H9 (cell line): ENCODE measurements at regions not wholly inside any gene's neighbourhood (a gene's known extent, or its start where the extent isn't known, plus 50 kb on each side); places are given as distances from the start of the nearest gene placed in this dataset.

Experiments used
- DNase-seq: peaks from one replicate; pipeline ENCODE4 v3.0.0-alpha.2; 2017
- H2AFZ ChIP-seq: one replicate; pipeline ENCODE4 v1.6.1; 2013; ENCODE audit warnings: mild to moderate bottlenecking, low read length, control low read depth, moderate library complexity
- H2AK5ac ChIP-seq: 2 replicates; pipeline ENCODE4 v1.6.1; 2013; ENCODE audit warnings: low read length, control low read depth, mixed read lengths; ENCODE audit not compliant: insufficient read length
- H2BK120ac ChIP-seq: one replicate; pipeline ENCODE4 v1.6.1; 2013; ENCODE audit warnings: low read depth, mild to moderate bottlenecking, low read length, control low read depth, inconsistent platforms; ENCODE audit not compliant: poor library complexity, severe bottlenecking
- H2BK12ac ChIP-seq: 2 replicates; pipeline ENCODE4 v1.6.1; 2013; ENCODE audit warnings: low read length, control low read depth, mixed read lengths, low read depth; ENCODE audit not compliant: insufficient read length
- H2BK15ac ChIP-seq: 2 replicates; pipeline ENCODE4 v1.6.1; 2013; ENCODE audit warnings: low read depth, low read length, control low read depth
- H2BK20ac ChIP-seq: one replicate; pipeline ENCODE4 v1.6.1; 2013; ENCODE audit warnings: low read depth, mild to moderate bottlenecking, low read length, control low read depth, inconsistent platforms; ENCODE audit not compliant: poor library complexity, severe bottlenecking
- H2BK5ac ChIP-seq: 2 replicates; pipeline ENCODE4 v1.6.1; 2013; ENCODE audit warnings: low read length, control low read depth, mixed read lengths; ENCODE audit not compliant: insufficient read length
- H3K14ac ChIP-seq: 2 replicates; pipeline ENCODE4 v1.6.1; 2013; ENCODE audit warnings: low read length, control low read depth; ENCODE audit not compliant: insufficient read depth
- H3K18ac ChIP-seq: 2 replicates; pipeline ENCODE4 v1.6.1; 2013; ENCODE audit warnings: low read depth, mild to moderate bottlenecking, mixed read lengths, low read length, control low read depth; ENCODE audit not compliant: insufficient read length
- H3K23ac ChIP-seq: 2 replicates; pipeline ENCODE4 v1.6.1; 2013; ENCODE audit warnings: low read length, control low read depth, mixed read lengths, low read depth; ENCODE audit not compliant: insufficient read length
- H3K23me2 ChIP-seq: 2 replicates; pipeline ENCODE4 v1.6.1; 2013; ENCODE audit warnings: low read depth, mild to moderate bottlenecking, mixed read lengths, low read length, control low read depth; ENCODE audit not compliant: insufficient read length, poor library complexity, severe bottlenecking
- H3K27ac ChIP-seq: 2 replicates; pipeline ENCODE4 v1.5.1; 2013; ENCODE audit warnings: low read length, control low read depth, mixed read lengths, low read depth; ENCODE audit not compliant: insufficient read length
- H3K27me3 ChIP-seq: 2 replicates; pipeline ENCODE4 v1.6.1; 2013; ENCODE audit warnings: low read length, control low read depth, inconsistent platforms; ENCODE audit not compliant: insufficient read depth
- H3K4ac ChIP-seq: 2 replicates; pipeline ENCODE4 v1.6.1; 2013; ENCODE audit warnings: low read depth, mild to moderate bottlenecking, control low read depth, inconsistent platforms, low read length, moderate library complexity
- H3K4me1 ChIP-seq: 2 replicates; pipeline ENCODE4 v1.6.1; 2013; ENCODE audit warnings: low read length, control low read depth, inconsistent platforms; ENCODE audit not compliant: insufficient read depth
- H3K4me2 ChIP-seq: 2 replicates; pipeline ENCODE4 v1.6.1; 2013; ENCODE audit warnings: low read length, control low read depth, mixed read lengths; ENCODE audit not compliant: insufficient read length, insufficient read depth
- H3K56ac ChIP-seq: 2 replicates; pipeline ENCODE4 v1.6.1; 2013; ENCODE audit warnings: low read depth, mild to moderate bottlenecking, mixed read lengths, low read length, control low read depth; ENCODE audit not compliant: insufficient read length
- H3K79me1 ChIP-seq: 2 replicates; pipeline ENCODE4 v1.6.1; 2013; ENCODE audit warnings: low read depth, mild to moderate bottlenecking, moderate library complexity, low read length, control low read depth, inconsistent platforms; ENCODE audit not compliant: insufficient read depth, poor library complexity, severe bottlenecking
- H3K79me2 ChIP-seq: 2 replicates; pipeline ENCODE4 v1.6.1; 2013; ENCODE audit warnings: low read length, control low read depth, inconsistent platforms; ENCODE audit not compliant: insufficient read depth
- H3K9ac ChIP-seq: 2 replicates; pipeline ENCODE4 v1.6.1; 2013; ENCODE audit warnings: low read length, control low read depth, mixed read lengths; ENCODE audit not compliant: insufficient read length; ENCODE audit errors: extremely low read depth
- H3K9me3 ChIP-seq: one replicate; pipeline ENCODE4 v1.6.1; 2013; ENCODE audit warnings: low read depth, low read length, inconsistent platforms; ENCODE audit not compliant: control insufficient read depth
- H3T11ph ChIP-seq: one replicate; pipeline ENCODE4 v1.6.1; 2013; ENCODE audit warnings: mild to moderate bottlenecking, low read length, control low read depth, inconsistent platforms
- H4K20me1 ChIP-seq: one replicate; pipeline ENCODE4 v1.6.1; 2013; ENCODE audit not compliant: control insufficient read depth, insufficient read length, insufficient read depth
- H4K5ac ChIP-seq: 2 replicates; pipeline ENCODE4 v1.6.1; 2013; ENCODE audit warnings: low read depth, mild to moderate bottlenecking, mixed read lengths, low read length, control low read depth; ENCODE audit not compliant: insufficient read length
- H4K8ac ChIP-seq: replicated peaks from 2 replicates; pipeline ENCODE4 v1.6.1; 2013; ENCODE audit warnings: low read length, control low read depth, mixed read lengths, low read depth; ENCODE audit not compliant: insufficient read length
- H4K91ac ChIP-seq: 2 replicates; pipeline ENCODE4 v1.6.1; 2013; ENCODE audit warnings: low read depth, mild to moderate bottlenecking, moderate library complexity, mixed read lengths, low read length, control low read depth; ENCODE audit not compliant: insufficient read length
- H3K27ac Mint-ChIP-seq, 3 experiments: 2 replicates in 2 of 3; 3 replicates in 1 of 3; pipeline ENCODE4 v1.8.0; 2020 to 2021; ENCODE audit warnings: mixed read lengths in 3 of 3, mild to moderate bottlenecking in 1 of 3, moderate library complexity in 1 of 3
- H3K27me3 Mint-ChIP-seq: 2 replicates; pipeline ENCODE4 v1.8.0; 2021; ENCODE audit warnings: low read depth, mild to moderate bottlenecking, moderate library complexity, mixed read lengths
- H3K36me3 Mint-ChIP-seq, 3 experiments: 2 replicates in 2 of 3; 3 replicates in 1 of 3; pipeline ENCODE4 v1.8.0; 2020 to 2021; ENCODE audit warnings: low read depth in 3 of 3, mixed read lengths in 3 of 3; ENCODE audit not compliant: insufficient read depth in 1 of 3
- H3K4me1 Mint-ChIP-seq, 2 experiments: 2 replicates each; pipeline ENCODE4 v1.8.0; 2020; ENCODE audit warnings: mixed read lengths in 2 of 2
- H3K4me3 Mint-ChIP-seq, 2 experiments: 2 replicates in 1 of 2; 3 replicates in 1 of 2; pipeline ENCODE4 v1.8.0; 2020 to 2021; ENCODE audit warnings: mild to moderate bottlenecking in 2 of 2, mixed read lengths in 2 of 2, moderate library complexity in 1 of 2
- H3K9me3 Mint-ChIP-seq, 2 experiments: 2 replicates in 1 of 2; 3 replicates in 1 of 2; pipeline ENCODE4 v1.8.0; 2020; ENCODE audit warnings: mild to moderate bottlenecking in 2 of 2, mixed read lengths in 2 of 2, moderate library complexity in 1 of 2
- WGBS: extraction: QIAGEN DNeasy Blood & Tissue Kit; methylation state at CpG from one replicate; pipeline ENCODE4 v1.1.7; 2013; ENCODE audit warnings: missing lambda C conversion rate, low lambda C conversion rate, mixed read lengths; ENCODE audit not compliant: insufficient read length; ENCODE audit errors: extremely low coverage; 5-methylcytosine and 5-hydroxymethylcytosine counted together
- TF ChIP-seq, protein P1 (sequence below): fragments of 200-600 bp; sonication (generic); conservative IDR thresholded peaks from 3 replicates; pipeline ENCODE4 v1.8.0; 2021; ENCODE audit warnings: antibody characterized with exemption, mild to moderate bottlenecking

DNA sequence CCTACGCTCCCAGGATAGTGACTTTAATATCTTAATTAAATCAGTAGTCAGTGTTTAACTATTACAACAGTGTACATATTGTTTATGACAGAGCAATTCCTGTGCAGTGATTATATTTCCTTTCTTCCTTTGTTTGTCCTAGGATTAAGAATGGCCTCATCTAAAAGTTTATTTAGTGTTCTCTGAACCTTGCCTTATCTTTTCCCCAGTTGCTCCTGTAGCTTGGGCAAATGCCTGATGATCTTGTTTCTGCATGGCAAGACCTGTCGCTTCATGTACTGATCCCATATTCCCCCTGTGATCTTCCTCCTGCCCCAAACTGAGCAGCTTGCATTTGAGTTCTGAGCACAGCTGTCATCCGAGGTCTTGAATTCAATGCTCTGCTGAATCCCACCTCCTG is 69.1 kb upstream of the STUM start:
- Histone ChIP-seq H3K56ac (no peak overlapping the region), H2BK12ac (no peak overlapping the region), H4K5ac (no peak overlapping the region), H2AK5ac (no peak overlapping the region), H3K9me3 (no peaks in the 10 kb centered on the region), H3K23me2 (no peaks in the 10 kb centered on the region), H2BK15ac (no peak overlapping the region), H2BK120ac (no peak overlapping the region), H2AFZ (no peak overlapping the region), H3K18ac (no peak overlapping the region), H3K9ac (no peak overlapping the region), H3K27ac (no peak overlapping the region), H3K23ac (no peak overlapping the region), H3K14ac (no peak overlapping the region), H3K79me1 (no peaks in the 10 kb centered on the region), H4K8ac (no peak overlapping the region), H3K4ac (no peak overlapping the region), H3K27me3 (no peaks in the 10 kb centered on the region), H4K91ac (no peak overlapping the region), H4K20me1 (no peaks in the 10 kb centered on the region), H3T11ph (no peak overlapping the region), H3K4me2 (no peak overlapping the region), H3K4me1 (0 out of 2 replicates have a peak, but pooled peaks cover 2% of the 10 kb centered on the region), H2BK20ac (no peak overlapping the region), H3K79me2 (no peaks in the 10 kb centered on the region), H2BK5ac (no peak overlapping the region)
- TF ChIP-seq, protein P1, sequence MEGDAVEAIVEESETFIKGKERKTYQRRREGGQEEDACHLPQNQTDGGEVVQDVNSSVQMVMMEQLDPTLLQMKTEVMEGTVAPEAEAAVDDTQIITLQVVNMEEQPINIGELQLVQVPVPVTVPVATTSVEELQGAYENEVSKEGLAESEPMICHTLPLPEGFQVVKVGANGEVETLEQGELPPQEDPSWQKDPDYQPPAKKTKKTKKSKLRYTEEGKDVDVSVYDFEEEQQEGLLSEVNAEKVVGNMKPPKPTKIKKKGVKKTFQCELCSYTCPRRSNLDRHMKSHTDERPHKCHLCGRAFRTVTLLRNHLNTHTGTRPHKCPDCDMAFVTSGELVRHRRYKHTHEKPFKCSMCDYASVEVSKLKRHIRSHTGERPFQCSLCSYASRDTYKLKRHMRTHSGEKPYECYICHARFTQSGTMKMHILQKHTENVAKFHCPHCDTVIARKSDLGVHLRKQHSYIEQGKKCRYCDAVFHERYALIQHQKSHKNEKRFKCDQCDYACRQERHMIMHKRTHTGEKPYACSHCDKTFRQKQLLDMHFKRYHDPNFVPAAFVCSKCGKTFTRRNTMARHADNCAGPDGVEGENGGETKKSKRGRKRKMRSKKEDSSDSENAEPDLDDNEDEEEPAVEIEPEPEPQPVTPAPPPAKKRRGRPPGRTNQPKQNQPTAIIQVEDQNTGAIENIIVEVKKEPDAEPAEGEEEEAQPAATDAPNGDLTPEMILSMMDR, result no peak
- Mint-ChIP-seq H3K36me3 (no peaks in the 10 kb centered on the region), H3K9me3 (no peaks in the 10 kb centered on the region), H3K27ac (no peak overlapping the region), H3K4me1 (peaks cover 16 to 19% of the 10 kb centered on the region in 2 experiments), H3K27me3 (peaks cover 16% of the 10 kb centered on the region), H3K4me3 (no peak overlapping the region)
- DNase-seq, result no peak
- WGBS, result no CpG with 5 or more reads among the region's 3 CpGs
